GM19023 (cell line): ENCODE measurements at regions not wholly inside any gene's neighbourhood (a gene's known extent, or its start where the extent isn't known, plus 50 kb on each side); places are given as distances from the start of the nearest gene placed in this dataset.
"Not testable (repeated sequence)": the region's sequence is repeated elsewhere in the genome, so short reads cannot be mapped to it uniquely, and the experiment has no call there.

Experiments used
- ATAC-seq: cut with Tn5 transposase; IDR thresholded peaks from one replicate; pipeline ENCODE4 v1.9.1; 2021; ENCODE audit warnings: mild to moderate bottlenecking, moderate library complexity; ENCODE audit not compliant: unreplicated experiment

- no peak for ATAC-seq
Measured at GRCh38 chr14:83017296-83017695, 1483.6 kb upstream of the SEL1L start.

GRCh38 chr14:83019744-83020414 lies 1486.2 kb upstream of the SEL1L start:
- no peak for ATAC-seq

DNA sequence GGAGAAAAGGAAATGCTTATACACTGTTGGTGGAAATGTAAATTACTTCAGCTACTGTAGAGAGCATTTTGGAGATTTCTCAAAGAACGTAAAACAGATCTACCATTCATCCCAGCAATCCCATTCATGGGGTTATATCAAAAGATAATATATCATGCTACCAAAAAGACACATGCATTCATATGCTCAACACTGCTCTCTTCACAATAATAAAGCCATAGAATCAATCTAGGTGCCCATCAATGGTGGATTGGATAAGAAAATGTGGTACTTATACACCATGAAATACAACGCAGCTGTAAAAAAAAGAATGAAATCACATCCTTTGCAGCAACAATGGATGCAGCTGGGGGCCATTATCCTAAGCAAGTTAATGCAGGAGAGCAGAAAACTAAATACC lies 1487.7 kb upstream of the SEL1L start:
- no peak for ATAC-seq

DNA sequence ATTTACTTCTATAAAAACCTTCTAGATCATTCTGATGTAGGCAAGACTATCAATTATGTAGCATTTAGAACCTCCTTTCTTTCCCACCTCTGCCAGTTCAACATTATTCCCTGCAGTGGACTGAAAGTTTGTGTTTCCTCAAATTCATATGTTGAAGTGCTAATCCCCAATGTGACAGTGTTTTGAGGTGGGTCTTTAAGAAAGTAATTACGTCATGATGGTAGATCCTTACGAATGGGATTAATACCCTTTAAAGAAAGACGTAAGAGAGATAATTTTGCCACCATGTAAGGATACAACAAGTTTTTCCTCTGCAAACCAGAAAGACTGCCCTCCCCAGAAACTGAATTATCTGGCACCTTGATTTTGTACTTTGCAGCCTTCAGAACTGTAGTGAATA lies 1489.7 kb upstream of the SEL1L start:
- ATAC-seq, result no peak

DNA sequence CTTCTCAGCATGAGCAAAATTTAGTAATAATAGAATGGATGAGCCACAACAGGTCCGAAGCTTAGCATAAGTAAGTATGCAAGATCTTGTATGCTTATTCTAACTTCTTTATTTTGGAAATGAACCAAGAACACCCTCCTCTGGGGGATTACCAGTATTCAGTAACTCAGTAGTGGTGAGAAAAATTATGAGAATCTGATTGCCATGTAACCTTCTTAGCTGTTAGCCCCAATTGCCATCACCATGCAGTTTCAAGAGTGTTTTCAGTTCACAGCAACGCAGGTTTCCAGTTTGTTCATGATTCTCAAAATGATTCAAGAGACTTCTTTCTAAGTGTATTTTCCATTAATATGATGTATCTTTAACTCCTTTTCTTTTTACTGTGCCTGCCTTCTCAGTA lies 1507.6 kb upstream of the SEL1L start:
- no peak for ATAC-seq

DNA sequence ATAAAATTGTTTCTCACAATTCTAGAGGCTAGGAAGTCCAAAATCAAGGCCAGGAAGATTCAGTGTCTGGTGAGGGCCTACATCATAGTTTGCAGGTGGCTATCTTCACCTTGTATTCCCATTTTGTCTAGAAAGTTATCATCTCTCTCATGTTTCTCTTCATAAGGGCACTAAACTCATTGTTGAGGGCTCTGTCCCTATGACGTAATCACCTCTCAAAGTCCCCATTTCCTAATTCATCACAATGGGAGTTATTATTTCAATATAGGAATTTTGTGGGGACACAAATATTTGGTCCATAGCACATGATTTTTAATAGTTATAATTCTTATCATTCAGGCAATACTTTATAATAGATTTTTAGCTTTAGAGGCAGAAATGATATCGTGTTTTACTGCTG lies 1509.2 kb upstream of the SEL1L start:
- no peak for ATAC-seq

GRCh38 chr14:83044001-83044400 lies 1510.3 kb upstream of the SEL1L start:
- ATAC-seq, result no peak

- ATAC-seq, result no peak
Measured at GRCh38 chr14:83047059-83047830, 1513.6 kb upstream of the SEL1L start.

DNA sequence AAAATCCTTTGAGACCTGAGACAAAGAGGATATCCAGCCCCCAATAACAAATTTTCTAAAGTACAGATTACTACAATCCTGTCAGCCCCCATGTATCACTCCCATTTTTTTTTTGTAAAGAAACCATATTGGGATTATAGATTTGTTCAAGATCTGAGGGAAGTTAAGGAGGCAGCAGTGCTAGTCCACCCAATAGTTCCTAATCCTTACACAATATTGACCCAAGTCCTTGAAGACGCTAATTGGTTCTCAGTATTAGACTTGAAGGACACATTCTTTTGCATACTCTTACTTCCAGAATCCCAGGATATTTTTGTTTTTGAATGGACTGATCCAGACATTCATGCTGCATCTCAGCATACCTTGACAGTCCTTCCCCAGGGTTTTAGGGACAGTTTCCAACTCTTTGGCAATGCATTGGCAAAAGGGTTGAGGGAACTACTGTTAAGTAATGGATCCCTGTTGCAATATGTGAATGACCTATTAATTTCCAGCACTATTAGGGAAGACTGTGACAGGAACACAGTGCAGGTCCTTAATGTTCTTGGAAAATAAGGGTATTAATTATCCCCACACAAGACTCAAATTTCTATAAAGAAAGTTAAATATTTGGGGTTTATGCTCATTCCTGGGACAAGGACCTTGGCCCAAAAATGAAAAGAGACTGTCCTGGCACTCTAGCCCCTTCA lies 1519.5 kb upstream of the SEL1L start:
- no peak for ATAC-seq

DNA sequence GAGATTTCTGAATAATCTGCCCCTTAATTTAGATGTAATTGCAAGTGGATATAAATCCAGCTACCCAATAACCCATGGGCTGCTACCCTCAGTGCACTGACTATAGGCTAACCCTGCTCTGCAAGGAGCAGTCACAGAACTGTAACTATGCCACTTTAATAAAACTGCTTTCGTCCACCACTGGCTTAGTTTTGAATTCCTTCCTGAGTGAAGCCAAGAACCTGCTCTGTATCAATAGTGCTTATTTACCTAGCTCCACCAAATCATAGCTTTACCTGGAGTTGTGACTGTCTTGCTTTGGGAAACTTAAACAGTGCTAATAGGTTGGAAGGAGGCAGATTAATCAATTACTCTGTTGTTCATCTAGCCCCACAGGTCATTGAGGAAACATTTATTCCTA lies 1524.4 kb upstream of the SEL1L start:
- no peak for ATAC-seq

GRCh38 chr14:83071888-83072501 lies 1538.3 kb upstream of the SEL1L start:
- ATAC-seq, result no peak

GRCh38 chr14:83085136-83085535 lies 1551.5 kb upstream of the SEL1L start:
- no peak for ATAC-seq

- ATAC-seq, result no peak
Measured at GRCh38 chr14:83085725-83086124, 1552.1 kb upstream of the SEL1L start.

DNA sequence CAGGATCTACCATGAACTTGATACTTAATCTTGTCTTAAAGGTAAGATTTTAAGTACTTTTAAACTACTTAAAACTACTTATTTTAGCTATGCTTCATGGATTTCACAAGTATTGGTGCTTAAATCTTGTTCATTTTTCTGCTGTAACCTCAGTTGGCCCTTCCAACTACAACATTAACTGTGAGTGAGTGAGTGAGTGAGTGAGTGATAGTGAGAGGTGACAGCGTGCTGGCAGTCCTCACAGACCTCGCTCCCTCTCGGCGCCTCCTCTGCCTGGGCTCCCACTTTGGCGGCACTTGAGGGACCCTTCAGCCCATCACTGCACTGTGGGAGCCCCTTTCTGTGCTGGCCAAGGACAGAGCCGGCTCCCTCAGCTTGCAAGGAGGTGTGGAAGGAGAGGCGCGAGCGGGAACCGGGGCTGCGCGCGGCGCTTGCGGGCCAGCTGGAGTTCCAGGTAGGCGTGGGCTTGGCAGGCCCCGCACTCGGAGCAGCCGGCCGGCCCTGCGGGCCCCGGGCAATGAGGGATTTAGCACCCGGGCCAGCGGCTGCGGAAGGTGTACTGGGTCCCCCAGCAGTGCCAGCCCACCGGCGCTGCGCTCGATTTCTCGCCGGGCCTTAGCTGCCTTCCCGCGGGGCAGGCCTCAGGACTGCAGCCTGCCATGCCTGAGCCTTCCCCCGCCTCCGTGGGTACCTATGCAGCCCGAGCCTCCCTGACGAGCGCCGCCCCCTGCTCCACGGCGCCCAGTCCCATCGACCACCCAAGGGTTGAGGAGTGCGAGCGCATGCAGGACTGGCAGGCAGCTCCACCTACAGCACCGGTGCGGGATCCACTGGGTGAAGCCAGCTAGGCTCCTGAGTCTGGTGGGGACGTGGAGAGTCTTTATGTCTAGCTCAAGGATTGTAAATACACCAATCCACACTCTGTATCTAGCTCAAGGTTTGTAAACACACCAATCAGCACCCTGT lies 1558.6 kb upstream of the SEL1L start:
- ATAC-seq, result not testable (repeated sequence)

DNA sequence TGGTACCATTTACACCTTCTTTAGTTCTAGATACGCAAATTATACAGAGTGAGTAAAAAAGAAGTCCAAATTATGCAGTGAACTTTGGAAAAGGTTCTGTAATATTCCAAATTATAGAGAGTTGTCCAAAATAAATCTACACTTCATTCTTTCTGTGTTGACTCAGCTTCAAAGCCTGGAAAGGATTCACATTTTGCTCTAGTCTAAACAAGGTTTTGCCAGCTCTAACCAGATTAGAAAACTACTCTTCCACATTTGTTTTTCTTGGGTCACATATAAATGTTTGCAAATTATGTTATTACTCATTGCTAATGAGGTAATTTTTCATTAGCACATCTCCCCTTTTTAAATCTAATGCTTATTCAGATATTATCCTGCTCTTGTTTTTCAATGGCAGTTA lies 1562.4 kb upstream of the SEL1L start:
- ATAC-seq, result no peak

DNA sequence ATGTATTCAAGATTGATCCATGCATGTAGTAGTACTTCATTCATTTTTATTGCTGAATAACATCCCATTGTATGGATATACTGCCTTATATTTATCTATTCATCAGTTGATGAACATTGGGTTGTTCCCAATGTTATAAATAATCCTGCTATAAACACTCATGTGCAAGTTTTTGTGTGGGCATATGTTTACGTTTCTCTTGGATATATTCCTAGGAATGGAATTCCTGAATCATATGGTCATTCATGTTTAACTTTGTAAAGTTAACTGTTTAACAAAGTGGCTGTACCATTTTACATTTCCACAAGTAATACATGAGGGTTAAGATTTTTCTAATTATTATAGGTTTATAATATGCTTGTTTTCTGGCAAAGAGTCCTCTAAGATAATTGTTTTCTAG lies 1568.2 kb upstream of the SEL1L start:
- ATAC-seq, result no peak

GRCh38 chr14:83118029-83118428 lies 1584.4 kb upstream of the SEL1L start:
- no peak for ATAC-seq

DNA sequence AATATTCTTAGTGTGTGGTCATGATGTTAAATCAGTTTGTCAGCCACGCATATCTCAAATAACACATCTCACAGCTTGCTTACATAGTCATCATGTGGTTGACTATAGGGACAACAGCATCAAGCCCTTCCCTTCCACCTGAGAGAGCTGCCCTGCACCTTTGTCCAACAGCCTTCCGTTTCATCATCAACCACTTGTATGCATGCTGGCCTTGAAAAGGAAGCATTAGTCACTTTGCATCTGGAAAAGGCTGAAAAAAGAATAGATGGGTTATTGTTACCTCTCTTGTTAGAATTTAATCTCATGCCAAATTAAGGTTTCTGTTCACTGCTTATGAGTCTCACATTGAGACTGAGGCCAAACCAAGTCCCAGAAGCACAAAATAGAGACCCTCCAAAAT lies 1586.5 kb upstream of the SEL1L start:
- ATAC-seq, result no peak

DNA sequence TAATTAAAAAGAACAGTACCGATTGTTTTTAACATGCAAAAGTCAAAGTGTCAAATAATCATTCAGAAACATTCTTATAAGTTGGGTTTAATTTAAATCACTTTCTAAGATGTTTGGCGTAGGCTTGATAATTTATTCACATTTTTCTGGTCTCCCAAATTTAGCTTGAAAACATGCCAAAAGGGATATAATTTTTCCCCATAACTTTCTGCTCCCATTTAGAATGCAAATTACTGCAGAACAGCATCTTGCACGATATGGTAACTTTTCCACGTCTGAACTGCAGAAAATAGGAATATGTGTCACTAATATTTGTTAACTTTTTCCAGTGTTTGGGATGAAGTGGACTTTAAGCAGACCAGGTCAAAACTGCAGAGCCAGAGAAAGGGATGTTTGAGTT lies 1592.4 kb upstream of the SEL1L start:
- ATAC-seq, result no peak

DNA sequence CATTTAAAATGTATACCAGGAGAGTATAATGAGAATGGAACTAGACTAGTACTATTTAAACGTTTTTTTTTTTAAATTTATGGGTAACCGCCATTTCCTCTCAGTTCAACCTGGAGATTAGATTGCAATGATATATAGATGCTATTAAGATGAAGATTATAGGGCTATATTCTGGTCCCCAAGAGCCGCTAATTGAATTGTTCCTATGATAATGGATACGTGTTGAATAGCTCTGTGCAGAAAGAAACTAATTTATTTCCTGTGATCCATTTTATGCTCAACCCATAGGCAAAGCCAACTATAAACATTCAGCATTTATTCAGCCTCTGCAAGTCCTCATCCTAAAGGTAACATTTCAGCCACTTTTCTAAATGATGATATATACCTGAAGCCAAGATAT lies 1595.1 kb upstream of the SEL1L start:
- no peak for ATAC-seq

- ATAC-seq, result no peak
Measured at GRCh38 chr14:83129496-83129895, 1595.8 kb upstream of the SEL1L start.
